ENCODE measurements at regions not wholly inside any gene's neighbourhood (a gene's known extent, or its start where the extent isn't known, plus 50 kb on each side); places are given as distances from the start of the nearest gene placed in this dataset.
A peak's percentile ranks its signal among the peaks of the same experiment; 100 is the strongest.

- Histone ChIP-seq H3K27me3 (ENCODE audit: control insufficient read depth, insufficient read depth, low read length) (no peaks in the 10 kb centered on the region), H3K9ac (ENCODE audit: low read depth, low read length) (no peak overlapping the region), H3K9me3 (ENCODE audit: control insufficient read depth, insufficient read depth, low read length) (no peaks in the 10 kb centered on the region), H3K36me3 (ENCODE audit: control insufficient read depth, insufficient read depth, low read length) (no peaks in the 10 kb centered on the region), H3K4me3 (ENCODE audit: low read depth, low read length) (no peak overlapping the region), H3K4me1 (ENCODE audit: control insufficient read depth, insufficient read depth, low read length) (no peaks in the 10 kb centered on the region)
These were observed 55.5 kb downstream of the MID1IP1 start for GRCh38 chrX:38856670-38857265.

GRCh38 chrX:38857736-38858523 is 56.7 kb downstream of the MID1IP1 start:
- H3K9me3 ChIP-seq (ENCODE audit: control insufficient read depth, insufficient read depth, low read length): no peaks in the 10 kb centered on the region
- peaks cover 2% of the 10 kb centered on the region for H3K4me1 ChIP-seq (ENCODE audit: control insufficient read depth, insufficient read depth, low read length)
- no peak overlapping the region for H3K4me3 ChIP-seq (ENCODE audit: low read depth, low read length)
- no peaks in the 10 kb centered on the region for H3K27me3 ChIP-seq (ENCODE audit: control insufficient read depth, insufficient read depth, low read length)
- no peaks in the 10 kb centered on the region for H3K36me3 ChIP-seq (ENCODE audit: control insufficient read depth, insufficient read depth, low read length)
- H3K9ac ChIP-seq (ENCODE audit: low read depth, low read length): no peak overlapping the region

GRCh38 chrX:38859602-38860001 is 58.3 kb downstream of the MID1IP1 start:
- Histone ChIP-seq H3K9me3 (ENCODE audit: control insufficient read depth, insufficient read depth, low read length) (no peaks in the 10 kb centered on the region), H3K4me1 (ENCODE audit: control insufficient read depth, insufficient read depth, low read length) (peaks cover 4% of the 10 kb centered on the region), H3K4me3 (ENCODE audit: low read depth, low read length) (no peak overlapping the region)

GRCh38 chrX:38860106-38861013 is 59.1 kb downstream of the MID1IP1 start:
- Histone ChIP-seq H3K4me1 (ENCODE audit: control insufficient read depth, insufficient read depth, low read length) (peaks cover 5% of the 10 kb centered on the region), H3K9ac (ENCODE audit: low read depth, low read length) (no peak overlapping the region), H3K4me3 (ENCODE audit: low read depth, low read length) (no peak overlapping the region), H3K9me3 (ENCODE audit: control insufficient read depth, insufficient read depth, low read length) (no peaks in the 10 kb centered on the region), H3K36me3 (ENCODE audit: control insufficient read depth, insufficient read depth, low read length) (no peaks in the 10 kb centered on the region), H3K27me3 (ENCODE audit: control insufficient read depth, insufficient read depth, low read length) (no peaks in the 10 kb centered on the region)

More at GRCh38 chrX:38859602-38860001, 58.3 kb downstream of the MID1IP1 start:
- H3K36me3 ChIP-seq (ENCODE audit: control insufficient read depth, insufficient read depth, low read length): no peaks in the 10 kb centered on the region
- H3K27me3 ChIP-seq (ENCODE audit: control insufficient read depth, insufficient read depth, low read length): no peaks in the 10 kb centered on the region
- no peak overlapping the region for H3K9ac ChIP-seq (ENCODE audit: low read depth, low read length)

GRCh38 chrX:38861489-38861888 is 60.2 kb downstream of the MID1IP1 start:
- H3K36me3 ChIP-seq (ENCODE audit: control insufficient read depth, insufficient read depth, low read length): no peaks in the 10 kb centered on the region
- H3K4me1 ChIP-seq (ENCODE audit: control insufficient read depth, insufficient read depth, low read length): peaks cover 11% of the 10 kb centered on the region
- H3K27me3 ChIP-seq (ENCODE audit: control insufficient read depth, insufficient read depth, low read length): no peaks in the 10 kb centered on the region
- H3K9ac ChIP-seq (ENCODE audit: low read depth, low read length): no peak overlapping the region
- H3K4me3 ChIP-seq (ENCODE audit: low read depth, low read length): no peak overlapping the region
- H3K9me3 ChIP-seq (ENCODE audit: control insufficient read depth, insufficient read depth, low read length): no peaks in the 10 kb centered on the region

GRCh38 chrX:38862100-38862499 is 60.8 kb downstream of the MID1IP1 start:
- no peak overlapping the region for H3K9ac ChIP-seq (ENCODE audit: low read depth, low read length)
- peaks cover 11% of the 10 kb centered on the region for H3K4me1 ChIP-seq (ENCODE audit: control insufficient read depth, insufficient read depth, low read length)
- H3K27me3 ChIP-seq (ENCODE audit: control insufficient read depth, insufficient read depth, low read length): no peaks in the 10 kb centered on the region
- no peak overlapping the region for H3K4me3 ChIP-seq (ENCODE audit: low read depth, low read length)
- no peaks in the 10 kb centered on the region for H3K9me3 ChIP-seq (ENCODE audit: control insufficient read depth, insufficient read depth, low read length)
- H3K36me3 ChIP-seq (ENCODE audit: control insufficient read depth, insufficient read depth, low read length): no peaks in the 10 kb centered on the region

- no peak overlapping the region for H3K4me3 ChIP-seq (ENCODE audit: low read depth, low read length)
- H3K27me3 ChIP-seq (ENCODE audit: control insufficient read depth, insufficient read depth, low read length): no peaks in the 10 kb centered on the region
- no peak overlapping the region for H3K9ac ChIP-seq (ENCODE audit: low read depth, low read length)
- H3K9me3 ChIP-seq (ENCODE audit: control insufficient read depth, insufficient read depth, low read length): no peaks in the 10 kb centered on the region
- H3K4me1 ChIP-seq (ENCODE audit: control insufficient read depth, insufficient read depth, low read length): peaks cover 11% of the 10 kb centered on the region
- no peaks in the 10 kb centered on the region for H3K36me3 ChIP-seq (ENCODE audit: control insufficient read depth, insufficient read depth, low read length)
These were observed 62.9 kb downstream of the MID1IP1 start for GRCh38 chrX:38864165-38864564.

- no peak overlapping the region for H3K9ac ChIP-seq (ENCODE audit: low read depth, low read length)
- peaks cover 21% of the 10 kb centered on the region for H3K4me1 ChIP-seq (ENCODE audit: control insufficient read depth, insufficient read depth, low read length)
- H3K4me3 ChIP-seq (ENCODE audit: low read depth, low read length): no peak overlapping the region
- H3K9me3 ChIP-seq (ENCODE audit: control insufficient read depth, insufficient read depth, low read length): no peaks in the 10 kb centered on the region
- no peaks in the 10 kb centered on the region for H3K36me3 ChIP-seq (ENCODE audit: control insufficient read depth, insufficient read depth, low read length)
- H3K27me3 ChIP-seq (ENCODE audit: control insufficient read depth, insufficient read depth, low read length): no peaks in the 10 kb centered on the region
These were observed 67.1 kb downstream of the MID1IP1 start for GRCh38 chrX:38868321-38868720.

- Histone ChIP-seq H3K4me3 (ENCODE audit: low read depth, low read length) (no peak overlapping the region), H3K4me1 (ENCODE audit: control insufficient read depth, insufficient read depth, low read length) (peaks cover 21% of the 10 kb centered on the region), H3K9me3 (ENCODE audit: control insufficient read depth, insufficient read depth, low read length) (no peaks in the 10 kb centered on the region)
These were observed 67.7 kb downstream of the MID1IP1 start for GRCh38 chrX:38868941-38869401.

GRCh38 chrX:38870361-38870895 is 69.2 kb downstream of the MID1IP1 start:
- Histone ChIP-seq H3K9ac (ENCODE audit: low read depth, low read length) (peak overlapping the region; percentile 32), H3K4me3 (ENCODE audit: low read depth, low read length) (peak overlapping the region; percentile 38), H3K36me3 (ENCODE audit: control insufficient read depth, insufficient read depth, low read length) (no peaks in the 10 kb centered on the region), H3K9me3 (ENCODE audit: control insufficient read depth, insufficient read depth, low read length) (no peaks in the 10 kb centered on the region), H3K27me3 (ENCODE audit: control insufficient read depth, insufficient read depth, low read length) (no peaks in the 10 kb centered on the region), H3K4me1 (ENCODE audit: control insufficient read depth, insufficient read depth, low read length) (peaks cover 19% of the 10 kb centered on the region)

More at GRCh38 chrX:38868941-38869401, 67.7 kb downstream of the MID1IP1 start:
- no peaks in the 10 kb centered on the region for H3K27me3 ChIP-seq (ENCODE audit: control insufficient read depth, insufficient read depth, low read length)
- H3K9ac ChIP-seq (ENCODE audit: low read depth, low read length): no peak overlapping the region
- H3K36me3 ChIP-seq (ENCODE audit: control insufficient read depth, insufficient read depth, low read length): no peaks in the 10 kb centered on the region
